NB4 (cell line): ENCODE measurements at regions not wholly inside any gene's neighbourhood (a gene's known extent, or its start where the extent isn't known, plus 50 kb on each side); places are given as distances from the start of the nearest gene placed in this dataset.
A peak's percentile ranks its signal among the peaks of the same experiment; 100 is the strongest.

Experiments used
- DNase-seq: peaks from one replicate; pipeline ENCODE4 v3.0.0; 2010; ENCODE audit warnings: low read depth
- H3K4me3 ChIP-seq: one replicate; pipeline ENCODE4 v1.5.1; 2011; ENCODE audit warnings: mild to moderate bottlenecking, low read depth, low read length, moderate library complexity
- MYC ChIP-seq: IDR thresholded peaks from 2 replicates; pipeline ENCODE4 v1.6.1; 2011; ENCODE audit warnings: low read depth, low read length
- POLR2A ChIP-seq: IDR thresholded peaks from 2 replicates; pipeline ENCODE4 v1.6.1; 2011; ENCODE audit warnings: mild to moderate bottlenecking; ENCODE audit not compliant: insufficient read length; ENCODE audit errors: extremely low read depth
- TF ChIP-seq, protein P1 (sequence below): IDR thresholded peaks from 2 replicates; pipeline ENCODE4 v1.6.1; 2011; ENCODE audit warnings: low read depth, low read length
- TF ChIP-seq, protein P2 (sequence below): IDR thresholded peaks from one replicate; pipeline ENCODE4 v1.5.1; 2012; ENCODE audit warnings: low read depth, low read length

DNA sequence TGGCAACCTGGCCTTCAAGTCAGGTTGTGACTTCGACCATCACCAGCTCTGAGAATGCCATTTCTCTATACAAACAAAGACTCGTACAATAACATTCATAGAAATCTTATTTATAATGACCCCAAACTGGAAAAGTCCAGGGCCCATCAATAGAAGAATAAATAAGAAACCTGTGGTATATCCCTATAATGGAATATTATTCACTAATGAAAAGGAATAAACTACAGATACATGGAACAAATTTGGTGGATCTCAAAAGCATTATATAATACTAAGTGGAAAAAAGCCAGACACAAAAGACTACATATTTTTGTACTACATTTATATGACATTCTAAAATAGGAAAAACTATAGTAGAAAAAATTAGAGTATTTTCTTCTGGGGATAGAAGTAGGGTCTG, 109.4 kb upstream of the INPP4B start:
- TF ChIP-seq POLR2A = no peak
- TF ChIP-seq, protein P1, sequence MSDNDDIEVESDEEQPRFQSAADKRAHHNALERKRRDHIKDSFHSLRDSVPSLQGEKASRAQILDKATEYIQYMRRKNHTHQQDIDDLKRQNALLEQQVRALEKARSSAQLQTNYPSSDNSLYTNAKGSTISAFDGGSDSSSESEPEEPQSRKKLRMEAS = no peak
- no peak for TF ChIP-seq MYC
- TF ChIP-seq, protein P2, sequence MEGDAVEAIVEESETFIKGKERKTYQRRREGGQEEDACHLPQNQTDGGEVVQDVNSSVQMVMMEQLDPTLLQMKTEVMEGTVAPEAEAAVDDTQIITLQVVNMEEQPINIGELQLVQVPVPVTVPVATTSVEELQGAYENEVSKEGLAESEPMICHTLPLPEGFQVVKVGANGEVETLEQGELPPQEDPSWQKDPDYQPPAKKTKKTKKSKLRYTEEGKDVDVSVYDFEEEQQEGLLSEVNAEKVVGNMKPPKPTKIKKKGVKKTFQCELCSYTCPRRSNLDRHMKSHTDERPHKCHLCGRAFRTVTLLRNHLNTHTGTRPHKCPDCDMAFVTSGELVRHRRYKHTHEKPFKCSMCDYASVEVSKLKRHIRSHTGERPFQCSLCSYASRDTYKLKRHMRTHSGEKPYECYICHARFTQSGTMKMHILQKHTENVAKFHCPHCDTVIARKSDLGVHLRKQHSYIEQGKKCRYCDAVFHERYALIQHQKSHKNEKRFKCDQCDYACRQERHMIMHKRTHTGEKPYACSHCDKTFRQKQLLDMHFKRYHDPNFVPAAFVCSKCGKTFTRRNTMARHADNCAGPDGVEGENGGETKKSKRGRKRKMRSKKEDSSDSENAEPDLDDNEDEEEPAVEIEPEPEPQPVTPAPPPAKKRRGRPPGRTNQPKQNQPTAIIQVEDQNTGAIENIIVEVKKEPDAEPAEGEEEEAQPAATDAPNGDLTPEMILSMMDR = no peak
- no peak for DNase-seq
- no peak overlapping the region for H3K4me3 ChIP-seq

DNA sequence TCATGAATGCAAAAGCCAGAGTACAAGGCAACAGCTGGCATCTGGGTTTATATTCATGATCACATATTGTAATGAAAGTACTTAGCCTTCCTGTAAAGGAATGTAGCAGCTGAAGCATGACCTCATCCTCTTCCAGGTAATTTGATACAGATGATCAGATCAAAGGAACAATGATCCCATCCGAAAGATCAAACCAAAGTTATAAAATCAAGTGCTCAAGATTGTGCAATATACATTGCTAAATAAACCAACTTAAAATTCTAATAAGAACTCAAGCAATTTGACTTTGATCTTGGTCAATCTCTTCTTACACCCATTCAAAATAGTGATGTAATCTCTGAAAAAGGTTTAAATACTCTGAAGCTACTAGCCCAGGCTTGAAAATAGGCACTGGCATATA, 113.1 kb upstream of the INPP4B start:
- DNase-seq = no peak
- no peak overlapping the region for H3K4me3 ChIP-seq
- no peak for TF ChIP-seq POLR2A
- TF ChIP-seq, protein P2 = no peak
- no peak for TF ChIP-seq MYC
- TF ChIP-seq, protein P1 = no peak

DNA sequence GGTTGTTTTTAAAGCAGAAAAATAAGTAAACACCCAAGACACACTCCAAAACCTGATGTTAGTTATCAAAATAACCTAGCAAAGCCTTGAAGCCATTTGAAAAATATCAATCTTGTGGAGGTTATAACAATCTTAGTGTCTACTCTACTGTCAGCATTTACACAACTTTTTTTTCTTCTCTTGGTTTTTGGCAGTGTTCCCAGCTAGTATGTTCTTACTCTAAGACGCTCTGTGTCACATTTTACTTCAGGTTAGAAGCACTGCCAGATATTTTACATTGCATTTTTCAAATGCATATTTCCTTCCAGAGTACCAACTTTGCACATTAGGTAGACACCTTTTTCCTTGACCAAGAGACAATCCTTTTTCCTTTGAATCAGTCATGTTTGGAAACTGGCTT, 114.0 kb upstream of the INPP4B start:
- TF ChIP-seq MYC = no peak
- TF ChIP-seq, protein P1 = no peak
- TF ChIP-seq, protein P2 = no peak
- no peak for TF ChIP-seq POLR2A
- DNase-seq = no peak
- no peak overlapping the region for H3K4me3 ChIP-seq

DNA sequence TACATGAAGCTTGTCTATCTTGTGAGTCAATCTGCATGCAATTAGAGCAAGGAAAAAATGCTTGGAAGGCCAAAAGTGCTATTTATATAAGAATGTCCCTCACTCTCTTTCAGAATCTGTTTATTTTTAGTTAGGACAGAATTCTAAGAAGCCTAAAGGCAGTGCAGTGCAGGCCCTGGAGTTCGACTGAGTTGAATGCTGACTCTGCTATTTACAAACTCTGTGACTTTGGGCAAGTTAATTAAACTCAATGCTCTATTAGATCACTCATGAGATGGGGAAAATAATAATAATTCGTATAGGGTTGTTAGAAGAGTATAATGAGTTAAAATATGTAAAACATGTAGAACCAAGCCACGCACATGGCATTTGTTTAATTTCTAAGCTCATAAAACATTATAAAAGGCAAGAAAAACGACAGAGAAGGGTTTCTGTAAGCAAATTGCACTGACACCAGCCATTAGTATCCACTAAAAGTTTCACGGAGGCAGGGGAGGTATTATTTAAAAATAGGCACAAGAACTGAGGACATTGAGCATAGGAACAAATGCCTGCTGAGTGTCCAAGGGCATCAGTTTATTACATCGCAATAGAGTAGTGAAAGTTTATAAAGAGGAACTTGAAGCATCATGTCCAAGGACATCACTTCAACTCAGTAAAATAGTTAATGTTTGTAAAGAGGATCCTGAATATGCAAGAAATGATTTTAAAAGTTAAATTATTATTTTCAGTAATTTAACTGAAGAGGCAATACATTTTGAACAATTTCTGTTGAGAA, 115.0 kb upstream of the INPP4B start:
- DNase-seq = peak; percentile 1
- no peak overlapping the region for H3K4me3 ChIP-seq
- TF ChIP-seq, protein P1 = no peak
- TF ChIP-seq POLR2A = no peak
- no peak for TF ChIP-seq MYC
- TF ChIP-seq, protein P2 = no peak

DNA sequence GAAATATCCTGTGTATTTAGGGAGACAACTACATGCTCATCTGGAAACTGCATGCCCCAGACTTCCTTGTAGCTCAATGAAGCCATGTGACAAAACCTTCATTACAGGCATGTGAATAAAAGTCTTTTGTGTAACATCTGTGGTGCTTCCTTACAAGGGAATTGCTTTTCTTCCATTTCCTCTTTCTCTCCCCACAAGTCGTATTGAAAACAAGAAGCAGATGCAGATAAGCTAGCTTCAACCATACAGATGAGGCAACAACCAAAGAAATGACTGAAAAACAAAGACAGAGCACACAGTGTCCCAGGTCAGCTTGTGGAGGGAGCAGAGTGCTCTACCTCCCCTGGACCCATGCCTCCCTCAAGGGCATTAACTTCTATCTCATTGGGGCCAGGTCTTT, 115.8 kb upstream of the INPP4B start:
- H3K4me3 ChIP-seq = no peak overlapping the region
- TF ChIP-seq, protein P1 = peak; percentile 74
- no peak for TF ChIP-seq POLR2A
- peak; percentile 61 for DNase-seq

DNA sequence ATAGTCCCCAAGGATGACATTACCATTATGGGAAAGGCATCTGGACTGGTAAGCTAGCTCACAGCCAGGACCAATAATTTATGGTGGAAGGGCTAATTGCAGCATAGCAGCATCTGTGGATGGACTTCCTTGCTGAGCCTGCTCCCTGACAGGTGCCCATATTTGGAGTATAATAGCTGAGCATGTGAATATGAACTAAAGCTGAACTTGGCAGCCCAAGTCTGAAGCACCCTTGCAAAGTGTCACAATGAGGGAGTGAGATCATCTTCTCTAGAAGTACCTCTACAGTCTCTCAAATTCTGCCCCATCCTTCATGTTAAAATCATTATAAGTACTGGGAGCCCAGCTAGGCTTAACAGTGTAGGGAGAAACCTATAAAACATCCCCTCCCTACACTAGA, 128.2 kb upstream of the INPP4B start:
- TF ChIP-seq MYC = no peak
- no peak for TF ChIP-seq POLR2A
- TF ChIP-seq, protein P2 = no peak
- TF ChIP-seq, protein P1 = no peak
- H3K4me3 ChIP-seq = no peak overlapping the region
- no peak for DNase-seq
